B cell (primary cell): ENCODE measurements at regions not wholly inside any gene's neighbourhood (a gene's known extent, or its start where the extent isn't known, plus 50 kb on each side); places are given as distances from the start of the nearest gene placed in this dataset.

Experiments
- EZH2 ChIP-seq: IDR thresholded peaks from 2 replicates; pipeline ENCODE4 v1.6.1; 2012; ENCODE audit warnings: borderline replicate concordance, low read depth, mild to moderate bottlenecking, moderate library complexity, low read length; ENCODE audit not compliant: insufficient read depth, poor library complexity, severe bottlenecking
- TF ChIP-seq, protein P1 (sequence below): fragments of 200-600 bp; IDR thresholded peaks from one replicate; pipeline ENCODE4 v1.8.0; 2022; ENCODE audit warnings: antibody characterized with exemption, mild to moderate bottlenecking

DNA sequence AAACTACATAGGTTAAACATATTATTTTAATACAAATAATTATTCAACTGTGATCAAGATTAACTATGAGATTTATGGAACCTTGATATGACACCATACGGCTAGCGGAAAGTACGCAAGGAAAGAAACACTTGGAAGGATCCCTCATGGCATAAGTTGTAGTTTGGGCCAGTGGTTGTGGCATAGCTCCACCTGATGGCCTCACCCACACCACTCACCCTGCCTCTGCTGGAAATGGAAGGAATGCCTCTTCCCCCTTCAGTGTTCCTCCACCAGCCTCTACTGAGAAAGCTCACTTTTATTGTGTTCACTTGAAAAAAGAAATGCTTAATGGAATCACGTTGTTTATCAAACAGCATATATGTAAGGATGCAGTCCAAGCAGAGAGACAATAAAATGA is 86.4 kb downstream of the BMP15 start:
- TF ChIP-seq, protein P1, sequence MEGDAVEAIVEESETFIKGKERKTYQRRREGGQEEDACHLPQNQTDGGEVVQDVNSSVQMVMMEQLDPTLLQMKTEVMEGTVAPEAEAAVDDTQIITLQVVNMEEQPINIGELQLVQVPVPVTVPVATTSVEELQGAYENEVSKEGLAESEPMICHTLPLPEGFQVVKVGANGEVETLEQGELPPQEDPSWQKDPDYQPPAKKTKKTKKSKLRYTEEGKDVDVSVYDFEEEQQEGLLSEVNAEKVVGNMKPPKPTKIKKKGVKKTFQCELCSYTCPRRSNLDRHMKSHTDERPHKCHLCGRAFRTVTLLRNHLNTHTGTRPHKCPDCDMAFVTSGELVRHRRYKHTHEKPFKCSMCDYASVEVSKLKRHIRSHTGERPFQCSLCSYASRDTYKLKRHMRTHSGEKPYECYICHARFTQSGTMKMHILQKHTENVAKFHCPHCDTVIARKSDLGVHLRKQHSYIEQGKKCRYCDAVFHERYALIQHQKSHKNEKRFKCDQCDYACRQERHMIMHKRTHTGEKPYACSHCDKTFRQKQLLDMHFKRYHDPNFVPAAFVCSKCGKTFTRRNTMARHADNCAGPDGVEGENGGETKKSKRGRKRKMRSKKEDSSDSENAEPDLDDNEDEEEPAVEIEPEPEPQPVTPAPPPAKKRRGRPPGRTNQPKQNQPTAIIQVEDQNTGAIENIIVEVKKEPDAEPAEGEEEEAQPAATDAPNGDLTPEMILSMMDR = no peak
- no peak for TF ChIP-seq EZH2
